Ishikawa (cell line): ENCODE measurements at regions not wholly inside any gene's neighbourhood (a gene's known extent, or its start where the extent isn't known, plus 50 kb on each side); places are given as distances from the start of the nearest gene placed in this dataset.

Experiments used
- CEBPB ChIP-seq: IDR thresholded peaks from 2 replicates; pipeline ENCODE4 v1.6.1; 2012
- CREB1 ChIP-seq: IDR thresholded peaks from 2 replicates; pipeline ENCODE4 v1.6.1; 2012; ENCODE audit warnings: low read depth
- EGR1 ChIP-seq: IDR thresholded peaks from 2 replicates; pipeline ENCODE4 v1.6.1; 2012
- EP300 ChIP-seq: IDR thresholded peaks from 2 replicates; pipeline ENCODE4 v1.6.1; 2012; ENCODE audit warnings: borderline replicate concordance
- FOXM1 ChIP-seq: IDR thresholded peaks from 2 replicates; pipeline ENCODE4 v1.6.1; 2012; ENCODE audit warnings: low read depth, borderline replicate concordance
- MAX ChIP-seq: IDR thresholded peaks from 2 replicates; pipeline ENCODE4 v1.6.1; 2012
- NFIC ChIP-seq: IDR thresholded peaks from 2 replicates; pipeline ENCODE4 v1.6.1; 2012
- RAD21 ChIP-seq: IDR thresholded peaks from 2 replicates; pipeline ENCODE4 v1.6.1; 2012; ENCODE audit warnings: low read depth
- REST ChIP-seq: IDR thresholded peaks from 2 replicates; pipeline ENCODE4 v1.6.1; 2012; ENCODE audit warnings: low read depth, mild to moderate bottlenecking
- TAF1 ChIP-seq: IDR thresholded peaks from 2 replicates; pipeline ENCODE4 v1.6.1; 2012; ENCODE audit warnings: low read depth, mild to moderate bottlenecking
- TCF12 ChIP-seq: IDR thresholded peaks from 2 replicates; pipeline ENCODE4 v1.6.1; 2012; ENCODE audit warnings: low read depth
- TEAD4 ChIP-seq: IDR thresholded peaks from 2 replicates; pipeline ENCODE4 v1.6.1; 2012
- USF1 ChIP-seq: IDR thresholded peaks from 2 replicates; pipeline ENCODE4 v1.6.1; 2012
- YY1 ChIP-seq: IDR thresholded peaks from 2 replicates; pipeline ENCODE4 v1.6.1; 2012; ENCODE audit warnings: low read depth
- ZBTB7A ChIP-seq: IDR thresholded peaks from 2 replicates; pipeline ENCODE4 v1.6.1; 2012; ENCODE audit warnings: low read depth

GRCh38 chr15:95973566-95974256 lies 356.8 kb upstream of the NR2F2 start:
- TF ChIP-seq CEBPB, result no peak

- TF ChIP-seq CREB1 (no peak), FOXM1 (no peak), TEAD4 (no peak), NFIC (no peak), TAF1 (no peak), EP300 (no peak), CEBPB (no peak), EGR1 (no peak), TCF12 (no peak), RAD21 (no peak), MAX (no peak), ZBTB7A (no peak), USF1 (no peak), YY1 (no peak), REST (no peak)
These were observed 355.3 kb upstream of the NR2F2 start for GRCh38 chr15:95975212-95975611.

- TF ChIP-seq YY1, result no peak
- no peak for TF ChIP-seq MAX
- TF ChIP-seq CEBPB, result no peak
- TF ChIP-seq REST, result no peak
- no peak for TF ChIP-seq ZBTB7A
- no peak for TF ChIP-seq EGR1
- TF ChIP-seq NFIC, result no peak
- no peak for TF ChIP-seq CREB1
- no peak for TF ChIP-seq RAD21
- TF ChIP-seq USF1, result no peak
- TF ChIP-seq TAF1, result no peak
- no peak for TF ChIP-seq TEAD4
- TF ChIP-seq TCF12, result no peak
- no peak for TF ChIP-seq EP300
- no peak for TF ChIP-seq FOXM1
These were observed 351.2 kb upstream of the NR2F2 start for GRCh38 chr15:95979286-95979685.

GRCh38 chr15:95981209-95981608 lies 349.3 kb upstream of the NR2F2 start:
- no peak for TF ChIP-seq TEAD4
- TF ChIP-seq RAD21, result no peak
- no peak for TF ChIP-seq USF1
- no peak for TF ChIP-seq MAX
- TF ChIP-seq FOXM1, result no peak
- TF ChIP-seq TAF1, result no peak
- no peak for TF ChIP-seq NFIC
- no peak for TF ChIP-seq EP300
- TF ChIP-seq CREB1, result no peak
- TF ChIP-seq ZBTB7A, result no peak
- TF ChIP-seq CEBPB, result no peak
- no peak for TF ChIP-seq REST
- TF ChIP-seq EGR1, result no peak
- TF ChIP-seq TCF12, result no peak
- TF ChIP-seq YY1, result no peak
